Calu3 (cell line): ENCODE measurements at regions not wholly inside any gene's neighbourhood (a gene's known extent, or its start where the extent isn't known, plus 50 kb on each side); places are given as distances from the start of the nearest gene placed in this dataset.

ENCODE experiments used
- BruUV-seq: library from RNA; stranded (reverse); fragments of 400-500 nt; replicated peaks from 2 replicates; lab custom pipeline; 2021; lab: Mats Ljungman, UMichigan
- CTCF ChIA-PET: fragments of 300-600 bp; sonication (Branson Sonifier 250); formaldehyde crosslinking; loops from one replicate; lab custom pipeline; 2022; ENCODE audit warnings: antibody characterized with exemption; lab: Charles Lee
- DNase-seq: peaks from one replicate; pipeline ENCODE4 v3.0.0; 2022
- H3K27ac Mint-ChIP-seq: one replicate; pipeline ENCODE4 v1.8.0; 2022; ENCODE audit warnings: mixed read lengths; ENCODE audit not compliant: unreplicated experiment
- H3K27me3 Mint-ChIP-seq: one replicate; pipeline ENCODE4 v1.8.0; 2022; ENCODE audit warnings: mixed read lengths; ENCODE audit not compliant: unreplicated experiment
- H3K36me3 Mint-ChIP-seq: one replicate; pipeline ENCODE4 v1.8.0; 2022; ENCODE audit warnings: mild to moderate bottlenecking, moderate library complexity, mixed read lengths; ENCODE audit not compliant: insufficient read depth, unreplicated experiment
- H3K4me1 Mint-ChIP-seq: one replicate; pipeline ENCODE4 v1.8.0; 2022; ENCODE audit warnings: mild to moderate bottlenecking, low read depth, mixed read lengths; ENCODE audit not compliant: unreplicated experiment
- H3K4me3 Mint-ChIP-seq: one replicate; pipeline ENCODE4 v1.8.0; 2022; ENCODE audit warnings: mild to moderate bottlenecking, low read depth, moderate library complexity, mixed read lengths; ENCODE audit not compliant: unreplicated experiment
- H3K9me3 Mint-ChIP-seq: one replicate; pipeline ENCODE4 v1.8.0; 2022; ENCODE audit warnings: low read depth, mixed read lengths; ENCODE audit not compliant: unreplicated experiment
- CTCF ChIP-seq: fragments of 200-600 bp; IDR thresholded peaks from one replicate; pipeline ENCODE4 v1.8.0; 2022; ENCODE audit warnings: antibody characterized with exemption; ENCODE audit not compliant: unreplicated experiment
- intact Hi-C: fragments of 100-400 bp; cut with micrococcal nuclease; formaldehyde crosslinking; loops from one replicate; pipeline ENCODE4 v1.10.0; 2022; ENCODE audit not compliant: unreplicated experiment

GRCh38 chr1:239209591-239209990 lies 176.8 kb upstream of the CHRM3 start:
- peaks cover 33% of the 10 kb centered on the region for H3K4me1 Mint-ChIP-seq
- H3K4me3 Mint-ChIP-seq = no peak overlapping the region
- H3K9me3 Mint-ChIP-seq = no peaks in the 10 kb centered on the region
- CTCF ChIA-PET = no interaction called here
- H3K27me3 Mint-ChIP-seq = no peaks in the 10 kb centered on the region
- H3K27ac Mint-ChIP-seq = no peak overlapping the region
- no peak for TF ChIP-seq CTCF
- H3K36me3 Mint-ChIP-seq = peaks cover 8% of the 10 kb centered on the region
- intact Hi-C loops = no loop called here
- DNase-seq = no peak
- BruUV-seq = no TSS peak

GRCh38 chr1:239204401-239204800 lies 182.0 kb upstream of the CHRM3 start:
- H3K4me3 Mint-ChIP-seq = no peak overlapping the region
- no peaks in the 10 kb centered on the region for H3K36me3 Mint-ChIP-seq
- no peak for DNase-seq
- no peak overlapping the region for H3K27ac Mint-ChIP-seq
- no peak for TF ChIP-seq CTCF
- no peaks in the 10 kb centered on the region for H3K27me3 Mint-ChIP-seq
- peaks cover 29% of the 10 kb centered on the region for H3K4me1 Mint-ChIP-seq
- no TSS peak for BruUV-seq
- H3K9me3 Mint-ChIP-seq = peaks cover 2% of the 10 kb centered on the region
- intact Hi-C loops = no loop called here
- CTCF ChIA-PET = no interaction called here

GRCh38 chr1:239197871-239198270 lies 188.5 kb upstream of the CHRM3 start:
- CTCF ChIA-PET = no interaction called here
- intact Hi-C loops = no loop called here
- Mint-ChIP-seq H3K4me1 (peaks cover 19% of the 10 kb centered on the region), H3K4me3 (no peak overlapping the region), H3K9me3 (peaks cover 2% of the 10 kb centered on the region), H3K36me3 (no peaks in the 10 kb centered on the region), H3K27ac (no peak overlapping the region), H3K27me3 (no peaks in the 10 kb centered on the region)
- TF ChIP-seq CTCF = no peak
- no TSS peak for BruUV-seq
- DNase-seq = no peak

- CTCF ChIA-PET = no interaction called here
These were observed 196.3 kb upstream of the CHRM3 start for GRCh38 chr1:239189998-239190512.

More at GRCh38 chr1:239189998-239190512, 196.3 kb upstream of the CHRM3 start:
- no peak for DNase-seq
- Mint-ChIP-seq H3K27ac (no peak overlapping the region), H3K36me3 (no peaks in the 10 kb centered on the region), H3K4me3 (no peak overlapping the region), H3K4me1 (no peaks in the 10 kb centered on the region), H3K27me3 (no peaks in the 10 kb centered on the region), H3K9me3 (no peaks in the 10 kb centered on the region)
- BruUV-seq = no TSS peak
- intact Hi-C loops = no loop called here
- no peak for TF ChIP-seq CTCF
